Stomach (tissue), 8 donors: ENCODE measurements at regions not wholly inside any gene's neighbourhood (a gene's known extent, or its start where the extent isn't known, plus 50 kb on each side); places are given as distances from the start of the nearest gene placed in this dataset.
"Not testable (repeated sequence)": the region's sequence is repeated elsewhere in the genome, so short reads cannot be mapped to it uniquely, and the experiment has no call there.

Experiments
- DNase-seq, 2 donors: peaks; one replicate each; pipeline versions ENCODE4 v3.0.0 to v3.0.0-alpha.2; 2013 to 2019
- H3K27ac ChIP-seq, 5 donors: fragments of 200-600 bp in 4 of 5; sonication (generic) in 4 of 5; one replicate each; pipeline ENCODE4 v1.5.1; 2013 to 2019; ENCODE audit warnings: mild to moderate bottlenecking in 1 of 5, moderate library complexity in 1 of 5
- H3K27me3 ChIP-seq, 3 donors: fragments of 200-600 bp; sonication (generic); one replicate each; pipeline ENCODE4 v1.5.1; 2017 to 2019; ENCODE audit warnings: mixed run types in 1 of 3
- H3K36me3 ChIP-seq, 4 donors: fragments of 200-600 bp; sonication (generic); 1 replicate in 3 of 4; 2 replicates in 1 of 4; pipeline ENCODE4 v1.5.1; 2016 to 2019
- H3K4me1 ChIP-seq, 4 donors: fragments of 200-600 bp; sonication (generic); one replicate each; pipeline ENCODE4 v1.5.1; 2016 to 2019
- H3K4me3 ChIP-seq, 4 donors: fragments of 200-600 bp; sonication (generic) in 3 of 4; one replicate each; pipeline ENCODE4 v1.5.1; 2016 to 2019; ENCODE audit warnings: mild to moderate bottlenecking in 1 of 4
- H3K9me3 ChIP-seq, 4 donors: fragments of 200-600 bp; sonication (generic); one replicate each; pipeline ENCODE4 v1.5.1; 2016 to 2019
- EP300 ChIP-seq: sonication (generic); formaldehyde crosslinking; IDR thresholded peaks from one replicate; pipeline ENCODE4 v1.6.1; 2017; ENCODE audit warnings: antibody characterized with exemption
- POLR2A ChIP-seq, 4 donors: fragments of 450-650 bp; IDR thresholded peaks; one replicate each; pipeline ENCODE4 v1.6.1; 2016; ENCODE audit warnings: antibody characterized with exemption in 4 of 4, control low read depth in 2 of 4, mild to moderate bottlenecking in 1 of 4, moderate library complexity in 1 of 4
- POLR2AphosphoS5 ChIP-seq, 3 donors: sonication (generic); formaldehyde crosslinking; IDR thresholded peaks; one replicate each; pipeline ENCODE4 v1.6.1; 2016; ENCODE audit warnings: antibody characterized with exemption in 3 of 3
- WGBS, 5 donors: extraction: QIAGEN DNeasy Blood & Tissue Kit in 3 of 5; methylation state at CpG; one replicate each; pipeline versions ENCODE4 v1.1.5 to v1.1.7; 2013 to 2018; 5-methylcytosine and 5-hydroxymethylcytosine counted together
- intact Hi-C: fragments of 100-400 bp; cut with DNase I; formaldehyde crosslinking; loops from one replicate; pipeline ENCODE4 v1.15.1; 2023; ENCODE audit warnings: low total_unique reads
- TF ChIP-seq, protein P1 (sequence below), 7 experiments: fragments of 450-650 bp in 4 of 7; fragments of 200-600 bp in 3 of 7; sonication (generic) in 3 of 7; IDR thresholded peaks; one replicate each; pipeline ENCODE4 v1.5.1; 2016 to 2019; ENCODE audit warnings: antibody characterized with exemption in 7 of 7, control low read depth in 2 of 7, mild to moderate bottlenecking in 1 of 7
- donor health status: healthy with polysubstance abuse.
- donor health status: Bipolar disorder and iron deficiency.
- donor health status: healthy.

DNA sequence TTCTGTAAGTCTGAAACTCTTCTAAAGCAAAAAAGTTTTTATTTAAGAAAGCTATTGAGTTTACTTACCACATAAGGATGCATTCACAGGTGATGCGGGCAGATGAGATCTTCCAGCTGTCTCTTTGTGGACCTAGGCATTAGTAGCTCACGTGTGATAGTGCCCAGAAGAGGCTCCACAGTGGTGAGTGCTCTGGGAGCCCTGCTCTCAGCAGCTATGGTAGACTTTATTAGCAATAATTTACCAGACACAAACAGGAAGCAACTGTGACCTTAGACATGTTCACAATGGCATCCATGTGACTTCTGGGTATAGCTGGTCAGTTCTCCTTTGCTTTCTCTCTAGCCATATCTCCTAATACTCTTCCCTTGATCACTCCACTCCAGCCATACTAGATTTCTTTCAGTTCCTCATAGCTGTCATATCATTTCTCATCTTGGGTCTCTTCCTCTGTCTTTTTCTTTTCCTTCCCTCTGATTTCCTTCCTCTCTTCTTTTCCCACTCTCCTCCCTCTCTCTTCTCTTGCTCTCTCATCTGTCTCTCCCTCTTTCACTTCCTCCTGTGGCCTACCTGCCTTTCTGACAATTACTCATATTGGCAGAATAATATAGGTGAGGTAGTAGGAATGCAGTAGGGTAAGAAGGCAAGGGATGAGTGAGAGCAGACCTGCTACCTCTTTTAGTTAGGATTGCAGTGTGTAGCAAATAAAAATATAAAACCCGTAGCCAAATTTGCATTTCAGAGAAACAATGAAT, 75.2 kb upstream of the SCAF11 start:
- H3K36me3 ChIP-seq = no peaks in the 10 kb centered on the region
- DNase-seq = no peak
- H3K27ac ChIP-seq = no peak overlapping the region
- H3K9me3 ChIP-seq = peaks cover 0 to under 1% (median 0%) of the 10 kb centered on the region in 4 donors
- H3K4me3 ChIP-seq = no peak overlapping the region
- intact Hi-C loops = no loop called here
- WGBS, 5 donors = 66 to 85% (median 81%) methylated on average over 3 of the region's 3 CpGs
- no peaks in the 10 kb centered on the region for H3K27me3 ChIP-seq
- H3K4me1 ChIP-seq = no peaks in the 10 kb centered on the region
- TF ChIP-seq POLR2AphosphoS5 (IDR thresholded peaks at IDR 0.05) (no peak), POLR2A (IDR thresholded peaks at IDR 0.05) (no peak)

DNA sequence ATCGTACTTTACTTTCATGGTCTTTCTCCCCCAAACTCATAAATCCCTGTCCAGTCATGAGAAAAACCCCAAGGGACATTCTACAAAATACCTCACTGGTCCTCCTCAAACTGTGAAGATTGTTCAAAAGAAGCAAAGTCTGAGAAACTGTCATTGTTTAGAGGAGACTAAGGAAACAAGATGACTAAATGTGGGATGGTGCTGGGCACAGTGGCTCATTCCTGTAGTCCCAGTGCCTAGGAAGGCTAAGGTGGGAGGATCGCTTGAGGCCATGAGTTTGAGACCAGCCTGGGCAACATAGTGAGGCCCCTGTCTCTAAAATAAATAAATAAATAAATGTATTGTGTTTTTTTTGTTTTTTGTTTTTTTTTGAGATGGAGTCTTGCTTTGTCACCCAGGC, 74.2 kb upstream of the SCAF11 start:
- TF ChIP-seq POLR2A (IDR thresholded peaks at IDR 0.05) (no peak), POLR2AphosphoS5 (IDR thresholded peaks at IDR 0.05) (no peak), EP300 (no peak)
- TF ChIP-seq, protein P1, sequence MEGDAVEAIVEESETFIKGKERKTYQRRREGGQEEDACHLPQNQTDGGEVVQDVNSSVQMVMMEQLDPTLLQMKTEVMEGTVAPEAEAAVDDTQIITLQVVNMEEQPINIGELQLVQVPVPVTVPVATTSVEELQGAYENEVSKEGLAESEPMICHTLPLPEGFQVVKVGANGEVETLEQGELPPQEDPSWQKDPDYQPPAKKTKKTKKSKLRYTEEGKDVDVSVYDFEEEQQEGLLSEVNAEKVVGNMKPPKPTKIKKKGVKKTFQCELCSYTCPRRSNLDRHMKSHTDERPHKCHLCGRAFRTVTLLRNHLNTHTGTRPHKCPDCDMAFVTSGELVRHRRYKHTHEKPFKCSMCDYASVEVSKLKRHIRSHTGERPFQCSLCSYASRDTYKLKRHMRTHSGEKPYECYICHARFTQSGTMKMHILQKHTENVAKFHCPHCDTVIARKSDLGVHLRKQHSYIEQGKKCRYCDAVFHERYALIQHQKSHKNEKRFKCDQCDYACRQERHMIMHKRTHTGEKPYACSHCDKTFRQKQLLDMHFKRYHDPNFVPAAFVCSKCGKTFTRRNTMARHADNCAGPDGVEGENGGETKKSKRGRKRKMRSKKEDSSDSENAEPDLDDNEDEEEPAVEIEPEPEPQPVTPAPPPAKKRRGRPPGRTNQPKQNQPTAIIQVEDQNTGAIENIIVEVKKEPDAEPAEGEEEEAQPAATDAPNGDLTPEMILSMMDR (IDR thresholded peaks at IDR 0.05) = no peak
- intact Hi-C loops = no loop called here
- Histone ChIP-seq H3K36me3 (no peaks in the 10 kb centered on the region), H3K27me3 (no peaks in the 10 kb centered on the region), H3K27ac (no peak overlapping the region), H3K4me1 (no peaks in the 10 kb centered on the region), H3K9me3 (peaks cover 0 to 11% (median 0%) of the 10 kb centered on the region in 4 donors), H3K4me3 (no peak overlapping the region)
- DNase-seq = no peak
- WGBS, 5 donors = 64 to 82% (median 78%) methylated on average over 2 of the region's 2 CpGs

DNA sequence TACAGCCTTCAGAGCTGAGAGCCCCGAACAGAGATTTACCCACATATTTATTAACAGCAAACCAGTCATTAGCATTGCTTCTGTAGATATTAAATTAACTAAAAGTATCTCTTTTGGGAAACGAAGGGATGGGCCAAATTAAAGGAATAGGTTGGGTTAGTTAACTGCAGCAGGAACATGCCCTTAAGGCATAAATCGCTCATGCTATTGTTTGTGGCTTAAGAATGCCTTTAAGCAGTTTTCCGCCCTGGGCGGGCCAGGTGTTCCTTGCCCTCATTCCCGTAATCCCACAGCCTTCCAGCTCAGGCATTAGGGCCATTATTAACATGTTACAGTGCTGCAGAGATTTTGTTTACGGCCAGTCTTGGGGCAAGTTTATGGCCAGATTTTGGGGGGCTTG, 68.3 kb upstream of the SCAF11 start:
- H3K36me3 ChIP-seq, H3K27me3 ChIP-seq, DNase-seq, H3K4me1 ChIP-seq, H3K4me3 ChIP-seq, intact Hi-C loops, H3K27ac ChIP-seq: not testable (repeated sequence)
- 89 to 93% (median 91%) methylated on average over 7 of the region's 7 CpGs for WGBS, 5 donors
- peaks cover 0 to 35% (median 14%) of the 10 kb centered on the region in 4 donors for H3K9me3 ChIP-seq

DNA sequence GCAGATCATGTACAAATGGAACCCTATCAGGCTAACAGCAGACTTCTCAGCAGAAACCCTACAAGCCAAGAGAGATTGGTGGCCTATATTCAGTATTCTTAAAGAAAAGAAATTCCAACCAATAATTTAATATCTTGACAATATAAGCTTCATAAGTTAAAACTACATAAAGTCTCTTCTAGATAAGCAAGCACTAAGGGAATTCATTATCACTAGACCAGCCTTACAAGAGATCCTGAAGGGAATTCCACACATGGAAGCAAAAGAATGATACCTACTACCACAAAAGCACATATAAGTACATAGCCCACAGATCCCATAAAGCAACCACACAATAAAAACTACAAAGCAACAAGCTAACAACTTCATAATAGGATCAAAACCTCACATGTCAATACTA, 60.4 kb upstream of the SCAF11 start:
- H3K4me1 ChIP-seq = no peaks in the 10 kb centered on the region
- TF ChIP-seq, protein P1 (IDR thresholded peaks at IDR 0.05) = no peak
- TF ChIP-seq POLR2AphosphoS5 (IDR thresholded peaks at IDR 0.05) (no peak), POLR2A (IDR thresholded peaks at IDR 0.05) (no peak), EP300 (no peak)
- intact Hi-C loops = no loop called here
- no peaks in the 10 kb centered on the region for H3K27me3 ChIP-seq
- DNase-seq = no peak
- H3K27ac ChIP-seq = no peak overlapping the region
- H3K4me3 ChIP-seq = no peak overlapping the region
- H3K36me3 ChIP-seq = no peaks in the 10 kb centered on the region
- peaks cover 5 to 66% (median 52%) of the 10 kb centered on the region in 4 donors for H3K9me3 ChIP-seq

DNA sequence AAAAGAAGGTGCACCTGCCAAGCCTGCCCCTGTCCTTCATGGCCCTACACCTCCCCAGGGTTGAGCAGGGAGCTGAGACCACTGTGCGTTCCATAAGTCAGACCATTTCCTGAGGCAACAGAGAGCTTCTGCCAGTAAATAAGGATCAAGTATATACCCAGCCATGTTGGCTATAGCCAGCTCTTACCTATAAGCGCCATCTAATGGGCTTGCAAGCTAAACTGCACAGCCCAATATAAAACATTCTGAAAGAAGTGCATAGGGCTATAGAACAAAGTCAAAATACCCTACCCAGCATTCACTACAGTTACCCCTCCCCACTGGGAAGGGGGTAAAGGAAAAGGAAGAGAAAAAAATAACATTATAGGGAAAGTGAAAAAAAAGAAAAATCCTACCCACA, 59.3 kb upstream of the SCAF11 start:
- intact Hi-C loops = no loop called here
- H3K4me1 ChIP-seq = no peaks in the 10 kb centered on the region
- no peaks in the 10 kb centered on the region for H3K27me3 ChIP-seq
- no peak overlapping the region for H3K4me3 ChIP-seq
- no peak overlapping the region for H3K27ac ChIP-seq
- no peak for DNase-seq
- WGBS, 5 donors = 26 to 74% (median 69%) methylated on average over 2 of the region's 2 CpGs
- peaks cover 5 to 72% (median 55%) of the 10 kb centered on the region in 4 donors for H3K9me3 ChIP-seq
- H3K36me3 ChIP-seq = no peaks in the 10 kb centered on the region
- TF ChIP-seq, protein P1 (IDR thresholded peaks at IDR 0.05) = no peak
- no peak for TF ChIP-seq EP300
- TF ChIP-seq POLR2AphosphoS5 (IDR thresholded peaks at IDR 0.05) = no peak
- no peak for TF ChIP-seq POLR2A (IDR thresholded peaks at IDR 0.05)
